ENCODE measurements at regions not wholly inside any gene's neighbourhood (a gene's known extent, or its start where the extent isn't known, plus 50 kb on each side); places are given as distances from the start of the nearest gene placed in this dataset.
"Not testable (repeated sequence)": the region's sequence is repeated elsewhere in the genome, so short reads cannot be mapped to it uniquely, and the experiment has no call there.

DNA sequence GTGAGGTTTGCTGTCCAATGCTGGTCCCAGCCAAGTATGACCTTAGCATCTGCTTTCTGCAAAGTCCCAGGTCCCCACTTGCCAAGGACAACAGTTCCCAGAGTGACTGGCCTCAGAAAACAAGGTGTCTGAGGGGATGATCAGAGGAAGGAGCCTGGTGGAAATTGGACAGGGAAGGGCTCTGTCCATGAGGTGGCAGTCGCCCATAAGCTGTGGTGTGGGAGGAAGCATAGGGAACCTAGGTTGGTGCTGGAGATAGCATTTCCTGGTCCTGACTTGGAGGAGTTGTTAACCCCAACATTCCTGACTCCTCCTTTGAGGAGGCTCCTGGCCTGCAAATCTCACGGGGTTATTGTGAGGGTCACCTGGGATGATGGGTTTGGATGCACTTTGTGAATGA is 77.8 kb downstream of the LIMS4 start:
- 100% methylated on average over 1 of the region's 2 CpGs for WGBS
- not testable (repeated sequence) for H3K36me3 ChIP-seq (ENCODE audit: control insufficient read depth in 2 of 2, insufficient read depth in 2 of 2, low read length in 1 of 2); DNase-seq (ENCODE audit: low read depth in 6 of 9, low spot score in 9 of 9); H3K27ac ChIP-seq (ENCODE audit: low read depth in 1 of 2, low read length in 1 of 2); H3K27me3 ChIP-seq (ENCODE audit: control insufficient read depth in 2 of 2, insufficient read depth in 1 of 2, low read length in 1 of 2); H3K4me3 ChIP-seq (ENCODE audit: low read length in 2 of 2); H3K4me1 ChIP-seq (ENCODE audit: control insufficient read depth in 2 of 2, insufficient read depth in 2 of 2, low read length in 2 of 2); H3K9me3 ChIP-seq (ENCODE audit: control insufficient read depth in 2 of 2, insufficient read depth in 1 of 2, low read length in 1 of 2)

DNA sequence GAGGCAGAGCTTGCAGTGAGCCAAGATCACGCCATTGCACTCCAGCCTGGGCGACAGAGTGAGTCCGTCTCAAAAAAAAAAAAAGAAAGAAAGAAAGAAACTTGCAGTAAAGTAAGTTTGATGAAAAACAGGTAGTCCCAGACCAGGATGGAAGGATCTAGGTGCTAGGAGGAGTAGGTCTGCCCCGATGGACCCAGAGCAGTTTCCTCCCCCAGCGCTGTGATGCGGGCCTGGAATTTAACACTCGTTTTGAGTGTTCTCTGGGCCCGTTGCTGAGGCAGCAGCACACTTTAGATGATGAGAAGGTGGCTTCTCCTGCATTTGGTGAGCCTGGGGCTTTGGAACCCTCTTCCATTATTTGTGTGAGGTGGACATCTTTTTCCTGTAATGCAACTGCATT is 80.2 kb downstream of the LIMS4 start:
- not testable (repeated sequence) for DNase-seq (ENCODE audit: low read depth in 6 of 9, low spot score in 9 of 9); H3K4me1 ChIP-seq (ENCODE audit: control insufficient read depth in 2 of 2, insufficient read depth in 2 of 2, low read length in 2 of 2); H3K9me3 ChIP-seq (ENCODE audit: control insufficient read depth in 2 of 2, insufficient read depth in 1 of 2, low read length in 1 of 2); H3K27me3 ChIP-seq (ENCODE audit: control insufficient read depth in 2 of 2, insufficient read depth in 1 of 2, low read length in 1 of 2); H3K36me3 ChIP-seq (ENCODE audit: control insufficient read depth in 2 of 2, insufficient read depth in 2 of 2, low read length in 1 of 2); H3K27ac ChIP-seq (ENCODE audit: low read depth in 1 of 2, low read length in 1 of 2); H3K4me3 ChIP-seq (ENCODE audit: low read length in 2 of 2)
- WGBS: 95% methylated on average over 8 of the region's 8 CpGs

DNA sequence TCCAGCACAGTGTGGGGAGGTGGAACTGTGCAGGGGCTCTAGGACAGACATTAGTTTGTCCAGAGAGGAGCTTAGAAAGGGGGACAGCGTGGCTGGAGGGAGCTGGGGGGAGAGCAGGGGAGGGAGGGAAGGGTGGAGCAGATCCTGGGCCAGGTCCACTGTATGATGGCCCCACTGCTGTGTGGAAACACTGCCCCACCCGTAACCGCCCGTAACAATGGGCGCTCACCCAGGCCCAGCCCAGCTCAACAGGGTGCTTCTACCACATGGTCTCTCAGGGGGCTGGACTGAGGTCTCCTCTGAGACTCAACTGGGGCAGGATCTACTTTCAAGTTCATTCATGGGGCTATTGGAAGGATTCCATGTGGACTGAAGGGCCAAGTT is 81.6 kb downstream of the LIMS4 start:
- WGBS: 100% methylated on average over 4 of the region's 5 CpGs
- not testable (repeated sequence) for H3K36me3 ChIP-seq (ENCODE audit: control insufficient read depth in 2 of 2, insufficient read depth in 2 of 2, low read length in 1 of 2); DNase-seq (ENCODE audit: low read depth in 6 of 9, low spot score in 9 of 9); H3K27ac ChIP-seq (ENCODE audit: low read depth in 1 of 2, low read length in 1 of 2); H3K4me3 ChIP-seq (ENCODE audit: low read length in 2 of 2); H3K27me3 ChIP-seq (ENCODE audit: control insufficient read depth in 2 of 2, insufficient read depth in 1 of 2, low read length in 1 of 2); H3K4me1 ChIP-seq (ENCODE audit: control insufficient read depth in 2 of 2, insufficient read depth in 2 of 2, low read length in 2 of 2); H3K9me3 ChIP-seq (ENCODE audit: control insufficient read depth in 2 of 2, insufficient read depth in 1 of 2, low read length in 1 of 2)

DNA sequence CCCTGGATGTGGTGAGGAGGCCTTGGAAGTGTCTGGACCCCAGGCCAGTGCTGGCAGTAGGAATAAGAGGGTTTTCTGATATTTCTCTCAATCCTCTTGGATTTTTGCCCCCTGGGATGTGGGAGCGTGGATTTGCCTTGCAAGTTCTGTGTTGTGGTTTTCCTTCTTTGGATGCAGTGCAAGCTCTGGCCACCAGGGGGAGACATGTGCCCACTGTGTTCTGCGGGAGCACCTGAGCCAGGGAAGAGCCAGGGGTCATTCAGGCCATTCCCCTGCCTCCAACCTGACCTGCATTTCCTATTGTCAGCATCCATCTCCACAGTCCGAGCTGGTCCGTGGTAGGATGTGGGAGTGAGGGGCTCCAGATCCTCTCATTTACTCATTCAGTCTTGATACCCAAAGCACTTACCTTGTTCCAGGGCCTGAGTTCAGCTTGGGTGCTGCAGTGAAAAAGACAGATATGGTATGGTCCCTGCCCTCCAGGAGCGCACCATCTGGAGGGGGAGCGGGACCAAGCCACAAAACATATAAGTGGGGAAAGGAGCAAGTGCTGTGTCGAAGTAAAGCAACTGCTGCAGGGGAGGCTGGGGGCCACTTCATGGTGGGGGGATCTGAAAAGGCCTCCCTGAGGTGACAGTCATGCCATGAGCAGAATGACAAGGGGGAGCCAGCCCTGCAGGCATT is 82.1 kb downstream of the LIMS4 start:
- H3K9me3 ChIP-seq (ENCODE audit: control insufficient read depth in 2 of 2, insufficient read depth in 1 of 2, low read length in 1 of 2); H3K27ac ChIP-seq (ENCODE audit: low read depth in 1 of 2, low read length in 1 of 2); DNase-seq (ENCODE audit: low read depth in 6 of 9, low spot score in 9 of 9); H3K4me3 ChIP-seq (ENCODE audit: low read length in 2 of 2); H3K4me1 ChIP-seq (ENCODE audit: control insufficient read depth in 2 of 2, insufficient read depth in 2 of 2, low read length in 2 of 2); H3K36me3 ChIP-seq (ENCODE audit: control insufficient read depth in 2 of 2, insufficient read depth in 2 of 2, low read length in 1 of 2); H3K27me3 ChIP-seq (ENCODE audit: control insufficient read depth in 2 of 2, insufficient read depth in 1 of 2, low read length in 1 of 2): not testable (repeated sequence)
- 77% methylated on average over 5 of the region's 7 CpGs for WGBS

DNA sequence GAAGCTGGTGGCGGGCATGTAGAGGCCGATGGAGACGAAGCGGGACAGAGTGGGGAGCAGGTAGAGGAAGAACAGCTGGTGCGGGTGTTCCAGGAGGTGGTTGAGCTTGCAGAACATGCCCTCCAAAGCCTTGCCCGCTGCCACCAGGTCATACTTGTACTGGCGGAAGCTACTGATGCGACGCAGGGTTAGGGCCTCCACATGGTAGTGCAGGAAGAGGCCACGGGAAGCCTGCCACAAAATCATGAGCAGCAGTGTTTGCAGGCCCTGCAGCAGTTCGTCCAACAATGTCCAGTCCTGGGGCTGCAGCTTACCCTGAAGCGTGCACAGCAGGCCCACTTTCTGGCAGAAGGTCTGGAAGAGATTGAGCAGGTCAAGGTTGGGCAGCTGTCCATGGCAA is 85.6 kb downstream of the LIMS4 start:
- H3K27me3 ChIP-seq (ENCODE audit: control insufficient read depth in 2 of 2, insufficient read depth in 1 of 2, low read length in 1 of 2); H3K27ac ChIP-seq (ENCODE audit: low read depth in 1 of 2, low read length in 1 of 2); H3K36me3 ChIP-seq (ENCODE audit: control insufficient read depth in 2 of 2, insufficient read depth in 2 of 2, low read length in 1 of 2); H3K9me3 ChIP-seq (ENCODE audit: control insufficient read depth in 2 of 2, insufficient read depth in 1 of 2, low read length in 1 of 2); H3K4me1 ChIP-seq (ENCODE audit: control insufficient read depth in 2 of 2, insufficient read depth in 2 of 2, low read length in 2 of 2); H3K4me3 ChIP-seq (ENCODE audit: low read length in 2 of 2); DNase-seq (ENCODE audit: low read depth in 6 of 9, low spot score in 9 of 9): not testable (repeated sequence)
- WGBS: 96% methylated on average over 6 of the region's 12 CpGs

DNA sequence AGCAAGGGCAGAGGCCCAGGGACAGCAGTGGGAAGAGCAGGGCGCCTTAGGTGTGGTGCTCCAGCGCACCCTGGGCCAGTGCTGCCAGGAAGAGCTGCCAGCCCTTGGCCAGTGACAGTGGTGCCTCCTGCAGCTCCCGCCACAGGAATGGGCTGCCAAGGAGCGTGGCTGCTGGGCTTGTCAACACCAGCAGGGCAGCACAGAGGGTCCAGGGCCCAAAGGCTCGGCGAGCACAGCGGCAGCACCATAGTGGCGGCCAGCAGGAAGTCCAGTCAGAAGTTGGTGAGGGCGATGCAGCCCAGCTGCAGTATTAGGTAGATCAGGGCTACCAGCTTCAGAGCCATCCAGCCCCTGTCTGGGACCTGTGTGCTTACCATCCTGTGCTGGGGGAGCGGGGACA is 86.1 kb downstream of the LIMS4 start:
- H3K36me3 ChIP-seq (ENCODE audit: control insufficient read depth in 2 of 2, insufficient read depth in 2 of 2, low read length in 1 of 2); H3K9me3 ChIP-seq (ENCODE audit: control insufficient read depth in 2 of 2, insufficient read depth in 1 of 2, low read length in 1 of 2); H3K27ac ChIP-seq (ENCODE audit: low read depth in 1 of 2, low read length in 1 of 2); H3K27me3 ChIP-seq (ENCODE audit: control insufficient read depth in 2 of 2, insufficient read depth in 1 of 2, low read length in 1 of 2); DNase-seq (ENCODE audit: low read depth in 6 of 9, low spot score in 9 of 9); H3K4me1 ChIP-seq (ENCODE audit: control insufficient read depth in 2 of 2, insufficient read depth in 2 of 2, low read length in 2 of 2); H3K4me3 ChIP-seq (ENCODE audit: low read length in 2 of 2): not testable (repeated sequence)
- WGBS: 96% methylated on average over 7 of the region's 10 CpGs

DNA sequence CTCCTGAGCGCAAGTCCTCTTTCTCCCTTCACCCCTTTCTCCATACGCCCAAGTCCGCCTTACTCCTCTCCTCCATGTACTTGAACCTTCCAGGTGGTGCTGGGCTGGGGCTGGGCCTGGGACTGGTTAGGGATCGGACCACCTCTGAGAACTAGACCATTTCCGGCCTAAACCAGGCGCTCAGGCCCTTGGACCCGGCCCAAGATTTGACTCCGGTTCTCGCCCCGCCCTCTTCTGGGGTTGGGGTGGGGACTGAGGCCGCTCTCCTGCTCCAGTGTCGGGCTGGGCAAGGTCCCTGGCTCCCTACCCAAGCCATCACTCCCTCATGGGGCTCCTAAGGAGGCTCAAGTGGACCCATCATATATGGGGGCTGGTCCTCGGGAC is 87.9 kb downstream of the LIMS4 start:
- H3K4me1 ChIP-seq (ENCODE audit: control insufficient read depth in 2 of 2, insufficient read depth in 2 of 2, low read length in 2 of 2); DNase-seq (ENCODE audit: low read depth in 6 of 9, low spot score in 9 of 9); H3K9me3 ChIP-seq (ENCODE audit: control insufficient read depth in 2 of 2, insufficient read depth in 1 of 2, low read length in 1 of 2); H3K4me3 ChIP-seq (ENCODE audit: low read length in 2 of 2); H3K36me3 ChIP-seq (ENCODE audit: control insufficient read depth in 2 of 2, insufficient read depth in 2 of 2, low read length in 1 of 2); H3K27ac ChIP-seq (ENCODE audit: low read depth in 1 of 2, low read length in 1 of 2); H3K27me3 ChIP-seq (ENCODE audit: control insufficient read depth in 2 of 2, insufficient read depth in 1 of 2, low read length in 1 of 2): not testable (repeated sequence)
- WGBS: no CpG with 5 or more reads among the region's 13 CpGs

DNA sequence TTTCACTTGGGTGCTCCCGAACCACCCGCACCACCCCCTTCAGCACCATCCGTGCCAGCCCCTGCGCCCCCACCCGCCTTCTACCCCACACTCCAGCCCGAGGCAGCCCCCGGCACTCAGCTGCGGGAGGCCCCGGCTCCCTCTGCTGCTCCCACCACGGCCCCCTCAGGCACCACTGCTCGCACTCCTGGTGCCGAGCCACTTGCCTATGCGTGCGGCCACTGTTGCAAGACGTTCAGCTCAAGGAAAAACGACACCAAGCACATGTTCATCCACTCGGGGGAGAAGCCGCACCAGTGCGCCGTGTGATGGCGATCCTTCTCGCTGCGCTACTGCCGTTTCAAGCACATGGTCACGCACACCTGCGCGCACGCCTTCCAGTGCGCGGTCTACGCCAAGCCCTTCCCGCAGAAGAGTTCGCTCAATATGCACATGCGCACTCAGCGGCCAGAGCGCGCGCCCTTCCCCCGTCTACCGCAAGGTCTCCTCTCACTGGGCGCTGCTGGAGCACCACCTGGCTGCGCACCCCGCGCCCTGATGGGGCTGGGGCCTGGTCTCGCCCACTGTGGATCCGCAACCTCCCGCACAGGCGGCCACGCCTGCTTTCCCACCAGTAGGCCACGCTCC is 88.4 kb downstream of the LIMS4 start:
- H3K9me3 ChIP-seq (ENCODE audit: control insufficient read depth in 2 of 2, insufficient read depth in 1 of 2, low read length in 1 of 2); H3K27me3 ChIP-seq (ENCODE audit: control insufficient read depth in 2 of 2, insufficient read depth in 1 of 2, low read length in 1 of 2); H3K27ac ChIP-seq (ENCODE audit: low read depth in 1 of 2, low read length in 1 of 2); H3K4me1 ChIP-seq (ENCODE audit: control insufficient read depth in 2 of 2, insufficient read depth in 2 of 2, low read length in 2 of 2); H3K36me3 ChIP-seq (ENCODE audit: control insufficient read depth in 2 of 2, insufficient read depth in 2 of 2, low read length in 1 of 2); DNase-seq (ENCODE audit: low read depth in 6 of 9, low spot score in 9 of 9); H3K4me3 ChIP-seq (ENCODE audit: low read length in 2 of 2): not testable (repeated sequence)
- WGBS: no CpG with 5 or more reads among the region's 50 CpGs

DNA sequence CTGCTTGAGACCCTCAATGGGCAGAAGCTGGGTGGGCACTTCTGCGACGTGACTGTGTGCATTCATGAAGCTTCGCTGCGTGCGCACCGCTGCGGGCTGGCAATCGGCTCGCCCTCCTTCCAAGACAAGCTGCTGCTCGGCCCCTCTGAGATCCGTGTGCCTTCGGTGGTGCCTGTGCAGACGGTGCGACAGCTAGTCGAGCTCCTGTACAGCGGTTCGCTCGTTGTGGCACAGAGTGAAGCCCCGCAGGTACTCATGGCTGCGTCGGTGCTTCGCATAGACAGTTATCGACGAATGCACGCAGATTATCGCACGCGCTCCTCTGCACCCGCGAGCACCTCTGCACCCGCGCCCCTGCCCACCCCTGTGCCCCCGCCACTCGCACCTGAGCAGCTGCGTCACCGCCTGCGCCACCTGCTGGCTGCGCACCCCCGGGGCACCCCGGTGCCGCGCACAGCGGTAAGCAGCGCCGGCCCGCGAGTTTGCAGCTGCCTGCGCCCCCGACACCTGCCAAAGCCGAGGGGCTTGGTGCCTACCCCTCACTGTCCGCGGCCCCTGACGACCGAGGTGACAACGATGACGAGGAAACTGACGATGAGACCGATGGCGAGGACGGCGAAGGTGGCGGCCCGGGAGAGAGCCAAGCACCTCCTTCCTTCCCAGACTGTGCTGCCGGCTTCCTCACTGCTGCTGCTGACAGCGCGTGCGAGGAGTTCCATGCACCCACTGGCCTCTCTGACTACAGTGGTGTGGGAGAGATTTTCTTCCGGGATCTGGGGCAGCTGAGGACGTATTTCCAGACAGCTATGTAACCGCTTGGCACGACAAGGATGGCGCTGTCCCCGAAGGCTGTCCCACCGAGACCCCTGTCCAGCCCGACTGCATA is 89.2 kb downstream of the LIMS4 start:
- H3K9me3 ChIP-seq (ENCODE audit: control insufficient read depth in 2 of 2, insufficient read depth in 1 of 2, low read length in 1 of 2); H3K36me3 ChIP-seq (ENCODE audit: control insufficient read depth in 2 of 2, insufficient read depth in 2 of 2, low read length in 1 of 2); DNase-seq (ENCODE audit: low read depth in 6 of 9, low spot score in 9 of 9); H3K27ac ChIP-seq (ENCODE audit: low read depth in 1 of 2, low read length in 1 of 2); H3K4me1 ChIP-seq (ENCODE audit: control insufficient read depth in 2 of 2, insufficient read depth in 2 of 2, low read length in 2 of 2); H3K4me3 ChIP-seq (ENCODE audit: low read length in 2 of 2); H3K27me3 ChIP-seq (ENCODE audit: control insufficient read depth in 2 of 2, insufficient read depth in 1 of 2, low read length in 1 of 2): not testable (repeated sequence)
- no CpG with 5 or more reads among the region's 75 CpGs for WGBS

All from thymus (tissue), 11 donors.